ENCODE measurements at regions not wholly inside any gene's neighbourhood (a gene's known extent, or its start where the extent isn't known, plus 50 kb on each side); places are given as distances from the start of the nearest gene placed in this dataset.

- TF ChIP-seq CTCF (IDR thresholded peaks at IDR 0.05) (no peak), POLR2AphosphoS5 (IDR thresholded peaks at IDR 0.05) (no peak), POLR2A (IDR thresholded peaks at IDR 0.05) (no peak), EP300 (IDR thresholded peaks at IDR 0.05; ENCODE audit: low read depth) (no peak)
Observed at GRCh38 chr2:133819906-133820305, 251.6 kb upstream of the NCKAP5 start.
